CD4-positive, alpha-beta T cell (primary cell): ENCODE measurements at regions not wholly inside any gene's neighbourhood (a gene's known extent, or its start where the extent isn't known, plus 50 kb on each side); places are given as distances from the start of the nearest gene placed in this dataset.

Source experiments
- ATAC-seq: fragments of 200-7000 bp; cut with Tn5 transposase; one replicate; pipeline ENCODE4 v1.10.0; 2022; ENCODE audit warnings: mild to moderate bottlenecking; ENCODE audit not compliant: poor library complexity
- CTCF ChIA-PET: fragments of 350-600 bp; sonication (Branson Sonifier 250); formaldehyde crosslinking; loops from one replicate; lab custom pipeline; 2021; ENCODE audit warnings: antibody characterized with exemption, inconsistent platforms; lab: Charles Lee
- POLR2A ChIA-PET: fragments of 350-600 bp; sonication (Branson Sonifier 250); formaldehyde crosslinking; loops from one replicate; lab custom pipeline; 2021; ENCODE audit warnings: antibody characterized with exemption, inconsistent platforms; lab: Charles Lee
- DNase-seq, 14 experiments: peaks; one replicate each; pipeline ENCODE4 v3.0.0-alpha.2; 2013 to 2020; ENCODE audit warnings: mixed read lengths in 2 of 14
- H3K27ac ChIP-seq, 2 donors: one replicate each; pipeline versions ENCODE4 v1.5.1 to v1.7.0; 2013; ENCODE audit warnings: low read length in 2 of 2, low read depth in 1 of 2, mild to moderate bottlenecking in 1 of 2
- H3K27me3 ChIP-seq, 2 experiments: 1 replicate in 1 of 2; 2 replicates in 1 of 2; pipeline versions ENCODE4 v1.6.1 to v1.7.0; 2013; ENCODE audit warnings: low read length in 2 of 2, control low read depth in 1 of 2, mild to moderate bottlenecking in 1 of 2, moderate library complexity in 1 of 2; ENCODE audit not compliant: insufficient read depth in 2 of 2, control insufficient read depth in 1 of 2
- H3K36me3 ChIP-seq: one replicate; pipeline ENCODE4 v1.6.1; 2013; ENCODE audit warnings: low read length, control low read depth; ENCODE audit not compliant: insufficient read depth
- H3K4me1 ChIP-seq: one replicate; pipeline ENCODE4 v1.6.1; 2013; ENCODE audit warnings: low read length, control low read depth; ENCODE audit not compliant: insufficient read depth
- H3K4me3 ChIP-seq: one replicate; pipeline ENCODE4 v1.5.1; 2013; ENCODE audit warnings: mild to moderate bottlenecking, low read length, moderate library complexity
- H3K9me3 ChIP-seq, 2 experiments: 1 replicate in 1 of 2; 2 replicates in 1 of 2; pipeline versions ENCODE4 v1.6.1 to v1.7.0; 2013; ENCODE audit warnings: low read length in 2 of 2, mild to moderate bottlenecking in 2 of 2, control low read depth in 1 of 2, moderate library complexity in 1 of 2; ENCODE audit not compliant: control insufficient read depth in 1 of 2, insufficient read depth in 1 of 2
- H3K27ac Mint-ChIP-seq: one replicate; pipeline ENCODE4 v1.8.0; 2020; ENCODE audit warnings: mixed read lengths
- H3K27me3 Mint-ChIP-seq: one replicate; pipeline ENCODE4 v1.8.0; 2021; ENCODE audit warnings: mixed read lengths
- H3K36me3 Mint-ChIP-seq: one replicate; pipeline ENCODE4 v1.8.0; 2021; ENCODE audit warnings: low read depth, mixed read lengths
- H3K4me1 Mint-ChIP-seq: one replicate; pipeline ENCODE4 v1.8.0; 2021; ENCODE audit warnings: low read depth, mixed read lengths
- H3K4me3 Mint-ChIP-seq: one replicate; pipeline ENCODE4 v1.8.0; 2020; ENCODE audit warnings: mild to moderate bottlenecking, mixed read lengths
- H3K9me3 Mint-ChIP-seq: one replicate; pipeline ENCODE4 v1.8.0; 2020; ENCODE audit warnings: mixed read lengths
- intact Hi-C, 2 experiments: fragments of 100-400 bp; cut with DNase I in 1 of 2; cut with micrococcal nuclease in 1 of 2; formaldehyde crosslinking; loops; one replicate each; pipeline versions ENCODE4 v1.15.1 to v1.9.0; 2023 to 2025; cut with DNase I, micrococcal nuclease
- TF ChIP-seq, protein P1 (sequence below): fragments of 200-600 bp; IDR thresholded peaks from one replicate; pipeline ENCODE4 v1.8.0; 2022; ENCODE audit warnings: antibody characterized with exemption, mild to moderate bottlenecking

- Histone ChIP-seq H3K4me1 (no peaks in the 10 kb centered on the region), H3K27ac (no peak overlapping the region), H3K27me3 (no peaks in the 10 kb centered on the region), H3K36me3 (no peaks in the 10 kb centered on the region), H3K4me3 (no peak overlapping the region), H3K9me3 (peaks cover 0 to 5% of the 10 kb centered on the region in 2 experiments)
- no peak overlapping the region for H3K4me3 Mint-ChIP-seq
- POLR2A ChIA-PET: no interaction called here
- ATAC-seq (no peak), DNase-seq (no peak)
- no peaks in the 10 kb centered on the region for H3K4me1 Mint-ChIP-seq
- intact Hi-C loops: no loop called here
- H3K27me3 Mint-ChIP-seq: peaks cover 6% of the 10 kb centered on the region
- CTCF ChIA-PET: no interaction called here
- H3K27ac Mint-ChIP-seq: no peak overlapping the region
- TF ChIP-seq, protein P1, sequence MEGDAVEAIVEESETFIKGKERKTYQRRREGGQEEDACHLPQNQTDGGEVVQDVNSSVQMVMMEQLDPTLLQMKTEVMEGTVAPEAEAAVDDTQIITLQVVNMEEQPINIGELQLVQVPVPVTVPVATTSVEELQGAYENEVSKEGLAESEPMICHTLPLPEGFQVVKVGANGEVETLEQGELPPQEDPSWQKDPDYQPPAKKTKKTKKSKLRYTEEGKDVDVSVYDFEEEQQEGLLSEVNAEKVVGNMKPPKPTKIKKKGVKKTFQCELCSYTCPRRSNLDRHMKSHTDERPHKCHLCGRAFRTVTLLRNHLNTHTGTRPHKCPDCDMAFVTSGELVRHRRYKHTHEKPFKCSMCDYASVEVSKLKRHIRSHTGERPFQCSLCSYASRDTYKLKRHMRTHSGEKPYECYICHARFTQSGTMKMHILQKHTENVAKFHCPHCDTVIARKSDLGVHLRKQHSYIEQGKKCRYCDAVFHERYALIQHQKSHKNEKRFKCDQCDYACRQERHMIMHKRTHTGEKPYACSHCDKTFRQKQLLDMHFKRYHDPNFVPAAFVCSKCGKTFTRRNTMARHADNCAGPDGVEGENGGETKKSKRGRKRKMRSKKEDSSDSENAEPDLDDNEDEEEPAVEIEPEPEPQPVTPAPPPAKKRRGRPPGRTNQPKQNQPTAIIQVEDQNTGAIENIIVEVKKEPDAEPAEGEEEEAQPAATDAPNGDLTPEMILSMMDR: no peak
- H3K36me3 Mint-ChIP-seq: no peaks in the 10 kb centered on the region
- H3K9me3 Mint-ChIP-seq: no peaks in the 10 kb centered on the region
Observed at GRCh38 chr10:118817328-118818068, 62.7 kb upstream of the CACUL1 start.

DNA sequence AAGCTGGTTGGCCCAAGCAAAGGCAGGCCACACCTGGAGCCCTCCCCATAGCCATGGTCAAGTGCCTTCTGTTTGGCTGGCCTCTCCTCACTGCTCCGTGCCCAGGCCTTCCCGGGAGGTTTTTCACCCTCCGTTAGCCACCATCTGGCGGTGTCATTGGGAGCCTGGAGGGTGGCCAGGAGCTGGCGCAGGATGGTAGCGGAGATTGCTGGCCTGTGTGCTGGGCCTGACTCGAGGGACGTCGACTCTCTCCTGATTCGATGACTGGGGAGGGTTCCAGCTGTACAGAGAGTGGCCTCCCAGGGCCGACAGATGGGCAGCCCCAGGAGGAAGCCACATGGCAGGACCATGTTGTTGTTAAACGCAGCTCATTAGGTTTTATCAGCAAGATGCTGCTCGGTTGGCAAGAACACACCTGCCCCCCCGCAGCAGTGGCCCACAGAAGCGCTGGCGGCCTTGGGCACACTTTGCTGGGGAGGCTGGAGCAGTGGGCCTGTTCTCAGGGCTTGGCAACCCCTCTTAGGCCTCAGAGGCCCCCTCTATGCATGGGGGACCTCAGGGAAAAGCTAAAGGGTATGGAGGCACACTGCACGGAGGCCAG is 64.0 kb upstream of the CACUL1 start:
- peaks cover 0 to 5% of the 10 kb centered on the region in 2 experiments for H3K9me3 ChIP-seq
- peaks cover 4% of the 10 kb centered on the region for H3K27me3 Mint-ChIP-seq
- no peak overlapping the region for H3K27ac ChIP-seq
- H3K9me3 Mint-ChIP-seq: no peaks in the 10 kb centered on the region
- H3K4me1 Mint-ChIP-seq: no peaks in the 10 kb centered on the region
- H3K27ac Mint-ChIP-seq: no peak overlapping the region
- H3K4me1 ChIP-seq: no peaks in the 10 kb centered on the region
- ChIA-PET CTCF (no interaction called here), POLR2A (no interaction called here)
- intact Hi-C loops: no loop called here
- H3K27me3 ChIP-seq: no peaks in the 10 kb centered on the region
- no peaks in the 10 kb centered on the region for H3K36me3 ChIP-seq
- H3K4me3 Mint-ChIP-seq: no peak overlapping the region
- TF ChIP-seq, protein P1: no peak
- no peak for ATAC-seq
- DNase-seq: no peak
- H3K4me3 ChIP-seq: no peak overlapping the region
- H3K36me3 Mint-ChIP-seq: no peaks in the 10 kb centered on the region

GRCh38 chr10:118820326-118821116 is 65.8 kb upstream of the CACUL1 start:
- Histone ChIP-seq H3K36me3 (no peaks in the 10 kb centered on the region), H3K4me1 (no peaks in the 10 kb centered on the region), H3K27ac (no peak overlapping the region), H3K9me3 (peaks cover 0 to 5% of the 10 kb centered on the region in 2 experiments), H3K27me3 (no peaks in the 10 kb centered on the region), H3K4me3 (no peak overlapping the region)
- DNase-seq (no peak), ATAC-seq (no peak)
- no peak overlapping the region for H3K27ac Mint-ChIP-seq
- no peaks in the 10 kb centered on the region for H3K4me1 Mint-ChIP-seq
- no peak overlapping the region for H3K4me3 Mint-ChIP-seq
- intact Hi-C loops: no loop called here
- no peaks in the 10 kb centered on the region for H3K27me3 Mint-ChIP-seq
- no peaks in the 10 kb centered on the region for H3K36me3 Mint-ChIP-seq
- no peaks in the 10 kb centered on the region for H3K9me3 Mint-ChIP-seq
- TF ChIP-seq, protein P1: no peak
- ChIA-PET CTCF (no interaction called here), POLR2A (no interaction called here)
